Panc1 (cell line): ENCODE measurements at regions not wholly inside any gene's neighbourhood (a gene's known extent, or its start where the extent isn't known, plus 50 kb on each side); places are given as distances from the start of the nearest gene placed in this dataset.

Source experiments
- ATAC-seq: fragments of 200-7000 bp; cut with Tn5 transposase; 2 replicates; pipeline ENCODE4 v1.9.1; 2020; ENCODE audit warnings: mild to moderate bottlenecking, moderate library complexity
- BruUV-seq: library from RNA; stranded (reverse); fragments of 400-500 nt; replicated peaks from 2 replicates; lab custom pipeline; 2021; lab: Mats Ljungman, UMichigan
- CTCF ChIA-PET: fragments of 300-600 bp; sonication (Branson Sonifier 250); formaldehyde crosslinking; loops from one replicate; lab custom pipeline; 2022; ENCODE audit warnings: antibody characterized with exemption; lab: Charles Lee
- POLR2A ChIA-PET: fragments of 300-600 bp; sonication (Branson Sonifier 250); formaldehyde crosslinking; loops from one replicate; lab custom pipeline; 2022; ENCODE audit warnings: antibody characterized with exemption; lab: Charles Lee
- DNase-seq: peaks from one replicate; pipeline ENCODE4 v3.0.0-alpha.2; 2010; ENCODE audit warnings: low read depth, low spot score
- H3K27ac ChIP-seq: 2 replicates; pipeline ENCODE4 v1.5.1; 2011; ENCODE audit warnings: mild to moderate bottlenecking, low read length, inconsistent platforms
- H3K27me3 ChIP-seq: fragments of 200-500 bp; sonication (Bioruptor generic); 2 replicates; pipeline ENCODE4 v1.6.0; 2014; ENCODE audit warnings: low read length, inconsistent platforms; ENCODE audit not compliant: control insufficient read depth, insufficient read depth
- H3K36me3 ChIP-seq: fragments of 200-500 bp; sonication (Bioruptor generic); 2 replicates; pipeline ENCODE4 v1.5.1; 2014; ENCODE audit warnings: inconsistent platforms, mild to moderate bottlenecking, low read length, moderate library complexity; ENCODE audit not compliant: control insufficient read depth, insufficient read depth
- H3K4me1 ChIP-seq: 2 replicates; pipeline ENCODE4 v1.5.1; 2011; ENCODE audit warnings: inconsistent platforms, mild to moderate bottlenecking, low read length, moderate library complexity; ENCODE audit not compliant: control insufficient read depth, insufficient read depth
- H3K4me3 ChIP-seq, 2 experiments: 2 replicates each; pipeline ENCODE4 v1.5.1; 2011 to 2012; ENCODE audit warnings: low read depth in 2 of 2, low read length in 2 of 2, mild to moderate bottlenecking in 2 of 2, inconsistent platforms in 1 of 2, moderate library complexity in 1 of 2
- H3K9me3 ChIP-seq: fragments of 200-500 bp; sonication (Bioruptor generic); 2 replicates; pipeline ENCODE4 v1.5.1; 2014; ENCODE audit warnings: low read depth, mild to moderate bottlenecking, inconsistent platforms, low read length, moderate library complexity; ENCODE audit not compliant: control insufficient read depth, insufficient read depth
- POLR2AphosphoS5 ChIP-seq: IDR thresholded peaks from 2 replicates; pipeline ENCODE4 v1.6.1; 2012; ENCODE audit warnings: mild to moderate bottlenecking, low read depth, low read length, moderate library complexity
- REST ChIP-seq, 2 experiments: IDR thresholded peaks; 2 replicates each; pipeline ENCODE4 v1.6.1; 2011 to 2012; ENCODE audit warnings: low read depth in 2 of 2, control low read depth in 1 of 2, low read length in 1 of 2, mild to moderate bottlenecking in 1 of 2, moderate library complexity in 1 of 2; ENCODE audit not compliant: insufficient read depth in 1 of 2
- SIN3A ChIP-seq: IDR thresholded peaks from 2 replicates; pipeline ENCODE4 v1.6.1; 2012; ENCODE audit warnings: low read depth, mild to moderate bottlenecking, low read length, moderate library complexity, borderline replicate concordance; ENCODE audit not compliant: insufficient read depth
- TCF7L2 ChIP-seq: IDR thresholded peaks from 2 replicates; pipeline ENCODE4 v1.6.1; 2011; ENCODE audit warnings: mild to moderate bottlenecking, low read depth, low read length, inconsistent platforms
- in situ Hi-C: cut with HindIII; loops from 2 replicates; pipeline ENCODE4 v1.10.0; 2016; ENCODE audit warnings: low sequenced_read_pairs, low pct_unique_long_range_greater_than_20kb
- intact Hi-C: fragments of 100-400 bp; cut with micrococcal nuclease; formaldehyde crosslinking; loops from one replicate; pipeline ENCODE4 v1.10.0; 2022; ENCODE audit not compliant: unreplicated experiment
- TF ChIP-seq, protein P1 (sequence below): fragments of 450-650 bp; IDR thresholded peaks from 2 replicates; pipeline ENCODE4 v1.5.1; 2017; ENCODE audit warnings: mild to moderate bottlenecking

DNA sequence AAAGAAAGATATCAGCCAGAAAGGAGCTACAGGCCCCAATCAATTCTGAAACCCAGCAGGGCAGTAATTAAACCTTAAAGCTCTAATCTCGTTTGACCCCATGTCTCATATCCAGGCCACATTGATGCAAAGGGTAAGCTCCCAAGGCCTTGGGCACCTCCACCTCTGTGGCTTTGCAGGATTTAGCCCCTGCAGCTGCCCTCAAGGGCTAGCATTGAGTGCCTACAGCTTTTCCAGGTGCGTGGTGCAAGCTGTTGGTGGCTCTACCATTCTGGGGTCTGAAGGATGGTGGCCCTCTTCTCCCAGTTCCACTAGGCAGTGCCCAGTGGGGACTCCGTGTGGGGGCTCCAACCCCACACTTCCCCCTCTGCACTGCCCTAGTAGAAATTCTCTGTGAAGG lies 429.9 kb downstream of the NPHP4 start:
- CTCF ChIA-PET = no interaction called here
- ATAC-seq (no peak), DNase-seq (no peak)
- no peak overlapping the region for H3K27ac ChIP-seq
- POLR2A ChIA-PET = no interaction called here
- H3K36me3 ChIP-seq = no peaks in the 10 kb centered on the region
- BruUV-seq = no TSS peak
- TF ChIP-seq POLR2AphosphoS5 (no peak), SIN3A (no peak), TCF7L2 (no peak), REST (IDR thresholded peaks at IDR 0.05; ENCODE audit: insufficient read depth in 1 of 2, low read depth in 2 of 2, low read length in 1 of 2) (no peak)
- TF ChIP-seq, protein P1, sequence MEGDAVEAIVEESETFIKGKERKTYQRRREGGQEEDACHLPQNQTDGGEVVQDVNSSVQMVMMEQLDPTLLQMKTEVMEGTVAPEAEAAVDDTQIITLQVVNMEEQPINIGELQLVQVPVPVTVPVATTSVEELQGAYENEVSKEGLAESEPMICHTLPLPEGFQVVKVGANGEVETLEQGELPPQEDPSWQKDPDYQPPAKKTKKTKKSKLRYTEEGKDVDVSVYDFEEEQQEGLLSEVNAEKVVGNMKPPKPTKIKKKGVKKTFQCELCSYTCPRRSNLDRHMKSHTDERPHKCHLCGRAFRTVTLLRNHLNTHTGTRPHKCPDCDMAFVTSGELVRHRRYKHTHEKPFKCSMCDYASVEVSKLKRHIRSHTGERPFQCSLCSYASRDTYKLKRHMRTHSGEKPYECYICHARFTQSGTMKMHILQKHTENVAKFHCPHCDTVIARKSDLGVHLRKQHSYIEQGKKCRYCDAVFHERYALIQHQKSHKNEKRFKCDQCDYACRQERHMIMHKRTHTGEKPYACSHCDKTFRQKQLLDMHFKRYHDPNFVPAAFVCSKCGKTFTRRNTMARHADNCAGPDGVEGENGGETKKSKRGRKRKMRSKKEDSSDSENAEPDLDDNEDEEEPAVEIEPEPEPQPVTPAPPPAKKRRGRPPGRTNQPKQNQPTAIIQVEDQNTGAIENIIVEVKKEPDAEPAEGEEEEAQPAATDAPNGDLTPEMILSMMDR = no peak
- no peaks in the 10 kb centered on the region for H3K9me3 ChIP-seq
- H3K27me3 ChIP-seq = no peaks in the 10 kb centered on the region
- no peaks in the 10 kb centered on the region for H3K4me1 ChIP-seq
- intact Hi-C loops = no loop called here
- in situ Hi-C loops = no loop called here
- H3K4me3 ChIP-seq = no peak overlapping the region

DNA sequence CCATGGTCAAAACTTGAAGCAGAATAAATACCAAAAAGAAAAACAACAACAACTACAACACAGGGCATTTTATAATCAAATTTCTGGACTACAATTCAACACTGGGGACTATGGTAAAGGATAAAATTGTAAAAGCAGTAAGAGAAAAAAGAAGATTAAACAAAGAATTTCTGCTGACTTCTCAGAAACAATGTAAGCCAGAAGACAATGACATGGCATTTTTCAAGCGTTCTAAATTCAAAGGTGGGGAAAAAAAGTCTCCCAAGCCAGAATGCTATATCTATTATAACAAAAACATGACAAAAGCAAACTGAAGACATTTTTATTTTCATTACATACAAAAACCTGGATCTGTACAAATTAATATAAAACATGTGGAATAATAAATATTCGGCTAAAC lies 433.1 kb downstream of the NPHP4 start:
- BruUV-seq = no TSS peak

More for the DNA sequence above, 433.1 kb downstream of the NPHP4 start:
- TF ChIP-seq SIN3A = no peak
- no peak for TF ChIP-seq REST (IDR thresholded peaks at IDR 0.05; ENCODE audit: insufficient read depth in 1 of 2, low read depth in 2 of 2, low read length in 1 of 2)
- no peak for TF ChIP-seq POLR2AphosphoS5
- TF ChIP-seq TCF7L2 = no peak
- TF ChIP-seq, protein P1 = no peak
- Histone ChIP-seq H3K27me3 (no peaks in the 10 kb centered on the region), H3K36me3 (no peaks in the 10 kb centered on the region), H3K9me3 (no peaks in the 10 kb centered on the region), H3K4me3 (no peak overlapping the region), H3K4me1 (no peaks in the 10 kb centered on the region), H3K27ac (no peak overlapping the region)
- DNase-seq (no peak), ATAC-seq (no peak)
- POLR2A ChIA-PET = no interaction called here
- CTCF ChIA-PET = no interaction called here
- intact Hi-C loops = no loop called here
- in situ Hi-C loops = no loop called here
